Hepatocyte (in vitro differentiated cells): ENCODE measurements at regions not wholly inside any gene's neighbourhood (a gene's known extent, or its start where the extent isn't known, plus 50 kb on each side); places are given as distances from the start of the nearest gene placed in this dataset.
A peak's percentile ranks its signal among the peaks of the same experiment; 100 is the strongest.

Experiments used
- DNase-seq: peaks from one replicate; pipeline ENCODE4 v3.0.0-alpha.2; 2016; ENCODE audit warnings: low spot score
- H2AFZ ChIP-seq: fragments of 200-600 bp; sonication (generic); 2 replicates; pipeline ENCODE4 v1.6.0; 2016; ENCODE audit warnings: antibody characterized with exemption, mild to moderate bottlenecking
- H3K27ac ChIP-seq: fragments of 200-600 bp; sonication (generic); 2 replicates; pipeline ENCODE4 v1.5.1; 2016; ENCODE audit warnings: mild to moderate bottlenecking
- H3K27me3 ChIP-seq: fragments of 200-600 bp; sonication (generic); 2 replicates; pipeline ENCODE4 v1.6.1; 2016
- H3K36me3 ChIP-seq: fragments of 200-600 bp; sonication (generic); replicated peaks from 2 replicates; pipeline ENCODE4 v1.5.1; 2016; ENCODE audit warnings: low read depth; ENCODE audit not compliant: insufficient read depth
- H3K4me1 ChIP-seq: fragments of 200-600 bp; sonication (generic); 2 replicates; pipeline ENCODE4 v1.5.1; 2016; ENCODE audit warnings: mild to moderate bottlenecking, moderate library complexity; ENCODE audit not compliant: insufficient read depth
- H3K4me2 ChIP-seq: fragments of 200-600 bp; sonication (generic); 2 replicates; pipeline ENCODE4 v1.6.0; 2016
- H3K4me3 ChIP-seq: fragments of 200-600 bp; sonication (generic); 2 replicates; pipeline ENCODE4 v1.5.1; 2016; ENCODE audit warnings: mild to moderate bottlenecking
- H3K79me2 ChIP-seq: fragments of 200-600 bp; sonication (generic); 2 replicates; pipeline ENCODE4 v1.6.0; 2017; ENCODE audit warnings: mild to moderate bottlenecking
- H3K9me2 ChIP-seq: fragments of 200-600 bp; sonication (generic); replicated peaks from 2 replicates; pipeline ENCODE4 v1.6.0; 2017; ENCODE audit warnings: mild to moderate bottlenecking; ENCODE audit not compliant: insufficient read depth
- H3K9me3 ChIP-seq: fragments of 200-600 bp; sonication (generic); 2 replicates; pipeline ENCODE4 v1.5.1; 2016; ENCODE audit warnings: low read depth, mild to moderate bottlenecking
- H4K20me1 ChIP-seq: fragments of 200-600 bp; sonication (generic); 2 replicates; pipeline ENCODE4 v1.6.0; 2016; ENCODE audit warnings: mild to moderate bottlenecking; ENCODE audit not compliant: insufficient read depth, poor library complexity, severe bottlenecking
- CTCF ChIP-seq: fragments of 200-600 bp; sonication (generic); IDR thresholded peaks from 2 replicates; pipeline ENCODE4 v1.5.1; 2016; ENCODE audit warnings: antibody characterized with exemption, mild to moderate bottlenecking; ENCODE audit not compliant: poor library complexity
- EZH2 ChIP-seq: fragments of 200-600 bp; sonication (generic); IDR thresholded peaks from 2 replicates; pipeline ENCODE4 v1.6.1; 2016; ENCODE audit warnings: antibody characterized with exemption, mild to moderate bottlenecking, borderline replicate concordance
- EZH2phosphoT487 ChIP-seq: fragments of 200-600 bp; sonication (generic); IDR thresholded peaks from one replicate; pipeline ENCODE4 v1.6.1; 2018; ENCODE audit warnings: antibody characterized with exemption, mild to moderate bottlenecking, low read depth, moderate library complexity; ENCODE audit not compliant: unreplicated experiment, severe bottlenecking
- WGBS: methylation state at CpG from one replicate; pipeline ENCODE4 v1.1.6; 2016; ENCODE audit warnings: low lambda C conversion rate; ENCODE audit errors: missing lambda C conversion rate; 5-methylcytosine and 5-hydroxymethylcytosine counted together

GRCh38 chr5:156201788-156202403 is 125.1 kb upstream of the SGCD start:
- no peaks in the 10 kb centered on the region for H3K4me1 ChIP-seq
- TF ChIP-seq EZH2: no peak
- no peaks in the 10 kb centered on the region for H3K79me2 ChIP-seq
- no peak overlapping the region for H2AFZ ChIP-seq
- WGBS: 62% methylated on average over 3 of the region's 3 CpGs
- DNase-seq: peak; percentile 13
- H3K9me3 ChIP-seq: no peaks in the 10 kb centered on the region
- no peaks in the 10 kb centered on the region for H3K27me3 ChIP-seq
- no peak overlapping the region for H3K4me2 ChIP-seq
- H3K36me3 ChIP-seq: no peaks in the 10 kb centered on the region
- H4K20me1 ChIP-seq: no peaks in the 10 kb centered on the region
- no peak overlapping the region for H3K4me3 ChIP-seq
- H3K27ac ChIP-seq: no peak overlapping the region
- H3K9me2 ChIP-seq: no peaks in the 10 kb centered on the region

GRCh38 chr5:156208271-156208670 is 118.7 kb upstream of the SGCD start:
- Histone ChIP-seq H3K4me2 (no peak overlapping the region), H4K20me1 (no peaks in the 10 kb centered on the region), H3K4me3 (no peak overlapping the region), H3K9me3 (no peaks in the 10 kb centered on the region), H3K36me3 (no peaks in the 10 kb centered on the region), H3K4me1 (no peaks in the 10 kb centered on the region), H3K79me2 (no peaks in the 10 kb centered on the region), H2AFZ (no peak overlapping the region), H3K27me3 (no peaks in the 10 kb centered on the region), H3K27ac (no peak overlapping the region), H3K9me2 (no peaks in the 10 kb centered on the region)
- TF ChIP-seq EZH2phosphoT487: no peak
- TF ChIP-seq CTCF: no peak
- no peak for TF ChIP-seq EZH2
- peak; percentile 35 for DNase-seq

GRCh38 chr5:156218367-156219158 is 108.4 kb upstream of the SGCD start:
- no peak overlapping the region for H3K4me3 ChIP-seq
- H2AFZ ChIP-seq: no peak overlapping the region
- H3K9me2 ChIP-seq: no peaks in the 10 kb centered on the region
- no peaks in the 10 kb centered on the region for H4K20me1 ChIP-seq
- no peak overlapping the region for H3K4me2 ChIP-seq
- H3K79me2 ChIP-seq: no peaks in the 10 kb centered on the region
- no peaks in the 10 kb centered on the region for H3K36me3 ChIP-seq
- TF ChIP-seq EZH2 (no peak), EZH2phosphoT487 (no peak), CTCF (no peak)
- no peaks in the 10 kb centered on the region for H3K27me3 ChIP-seq
- no peak for DNase-seq
- H3K9me3 ChIP-seq: no peaks in the 10 kb centered on the region
- H3K4me1 ChIP-seq: no peaks in the 10 kb centered on the region
- 94% methylated on average over 2 of the region's 2 CpGs for WGBS
- no peak overlapping the region for H3K27ac ChIP-seq

- no peak for DNase-seq
- TF ChIP-seq CTCF: no peak
- no peak for TF ChIP-seq EZH2phosphoT487
- no peak for TF ChIP-seq EZH2
- 81% methylated on average over 3 of the region's 3 CpGs for WGBS
- Histone ChIP-seq H3K4me2 (no peak overlapping the region), H3K4me3 (no peak overlapping the region), H3K36me3 (no peaks in the 10 kb centered on the region), H4K20me1 (no peaks in the 10 kb centered on the region), H3K4me1 (no peaks in the 10 kb centered on the region), H3K9me3 (no peaks in the 10 kb centered on the region), H3K9me2 (no peaks in the 10 kb centered on the region), H3K27me3 (no peaks in the 10 kb centered on the region), H3K27ac (no peak overlapping the region), H2AFZ (no peak overlapping the region), H3K79me2 (no peaks in the 10 kb centered on the region)
These were observed 107.4 kb upstream of the SGCD start for GRCh38 chr5:156219483-156220005.
